ENCODE measurements at regions not wholly inside any gene's neighbourhood (a gene's known extent, or its start where the extent isn't known, plus 50 kb on each side); places are given as distances from the start of the nearest gene placed in this dataset.

- DNase-seq (ENCODE audit: low spot score in 2 of 2), result no peak
- FAIRE-seq, result no peak
These were observed 585.1 kb downstream of the TLE4 start for GRCh38 chr9:80156756-80157472.

- FAIRE-seq (no peak), DNase-seq (ENCODE audit: low spot score in 2 of 2) (no peak)
These were observed 584.5 kb downstream of the TLE4 start for GRCh38 chr9:80156262-80156661.

GRCh38 chr9:80147866-80148265, 576.1 kb downstream of the TLE4 start:
- FAIRE-seq (no peak), DNase-seq (ENCODE audit: low spot score in 2 of 2) (no peak)

GRCh38 chr9:80146466-80146865, 574.7 kb downstream of the TLE4 start:
- FAIRE-seq, result no peak

GRCh38 chr9:80144856-80145255, 573.1 kb downstream of the TLE4 start:
- no peak for DNase-seq (ENCODE audit: low spot score in 2 of 2)
- FAIRE-seq, result no peak

More at GRCh38 chr9:80146466-80146865, 574.7 kb downstream of the TLE4 start:
- no peak for DNase-seq (ENCODE audit: low spot score in 2 of 2)

- DNase-seq (ENCODE audit: low spot score in 2 of 2), result no peak
- FAIRE-seq, result no peak
These were observed 572.6 kb downstream of the TLE4 start for GRCh38 chr9:80144406-80144805.

GRCh38 chr9:80143899-80144298, 572.1 kb downstream of the TLE4 start:
- no peak for FAIRE-seq
- no peak for DNase-seq (ENCODE audit: low spot score in 2 of 2)

- DNase-seq (ENCODE audit: low spot score in 2 of 2) (no peak), FAIRE-seq (no peak)
These were observed 562.7 kb downstream of the TLE4 start for GRCh38 chr9:80134487-80134886.

- no peak for FAIRE-seq
- DNase-seq (ENCODE audit: low spot score in 2 of 2), result no peak
These were observed 559.9 kb downstream of the TLE4 start for GRCh38 chr9:80131627-80132026.

- DNase-seq (ENCODE audit: low spot score in 2 of 2), result no peak
- no peak for FAIRE-seq
These were observed 556.2 kb downstream of the TLE4 start for GRCh38 chr9:80127920-80128319.

GRCh38 chr9:80125731-80126264, 554.0 kb downstream of the TLE4 start:
- DNase-seq (ENCODE audit: low spot score in 2 of 2), result no peak
- FAIRE-seq, result no peak

- FAIRE-seq (no peak), DNase-seq (ENCODE audit: low spot score in 2 of 2) (no peak)
These were observed 545.3 kb downstream of the TLE4 start for GRCh38 chr9:80117031-80117430.

- FAIRE-seq, result no peak
These were observed 542.5 kb downstream of the TLE4 start for GRCh38 chr9:80114241-80114640.

GRCh38 chr9:80107931-80108660, 536.3 kb downstream of the TLE4 start:
- no peak for DNase-seq (ENCODE audit: low spot score in 2 of 2)
- FAIRE-seq, result no peak

More at GRCh38 chr9:80114241-80114640, 542.5 kb downstream of the TLE4 start:
- DNase-seq (ENCODE audit: low spot score in 2 of 2), result no peak

- DNase-seq (ENCODE audit: low spot score in 2 of 2) (no peak), FAIRE-seq (no peak)
These were observed 525.7 kb downstream of the TLE4 start for GRCh38 chr9:80097476-80097875.

GRCh38 chr9:80094176-80094771, 522.5 kb downstream of the TLE4 start:
- DNase-seq (ENCODE audit: low spot score in 2 of 2) (no peak), FAIRE-seq (no peak)

GRCh38 chr9:80093695-80094094, 521.9 kb downstream of the TLE4 start:
- FAIRE-seq (no peak), DNase-seq (ENCODE audit: low spot score in 2 of 2) (no peak)

GRCh38 chr9:80091526-80091925, 519.8 kb downstream of the TLE4 start:
- FAIRE-seq (no peak), DNase-seq (ENCODE audit: low spot score in 2 of 2) (no peak)

GRCh38 chr9:80090317-80090716, 518.6 kb downstream of the TLE4 start:
- no peak for DNase-seq (ENCODE audit: low spot score in 2 of 2)
- FAIRE-seq, result no peak

GRCh38 chr9:80086822-80087345, 515.1 kb downstream of the TLE4 start:
- no peak for FAIRE-seq
- DNase-seq (ENCODE audit: low spot score in 2 of 2), result no peak

GRCh38 chr9:80086386-80086785, 514.6 kb downstream of the TLE4 start:
- no peak for DNase-seq (ENCODE audit: low spot score in 2 of 2)
- FAIRE-seq, result no peak

Data from frontal cortex (tissue), 3 donors.